ENCODE measurements at regions not wholly inside any gene's neighbourhood (a gene's known extent, or its start where the extent isn't known, plus 50 kb on each side); places are given as distances from the start of the nearest gene placed in this dataset.

DNA sequence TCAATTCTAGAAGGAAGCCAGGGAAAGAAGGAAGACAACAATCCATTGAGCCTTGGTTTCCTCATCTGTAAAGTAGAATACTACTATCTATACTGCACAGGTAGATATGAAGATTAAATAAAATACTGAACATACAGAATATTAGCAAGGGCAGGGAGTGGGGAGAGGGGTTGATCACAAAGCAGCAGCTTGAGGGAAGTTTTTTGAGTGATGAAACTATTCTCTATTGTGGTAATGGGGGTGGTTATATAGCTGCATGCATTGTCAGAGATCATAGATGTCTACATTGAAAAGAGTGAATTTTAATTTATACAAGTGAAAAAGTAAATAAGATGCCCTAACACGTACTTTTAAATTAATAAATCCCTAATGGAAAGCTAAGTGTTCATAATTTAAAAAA lies 242.6 kb upstream of the LRTM1 start:
- no peak for DNase-seq
- Histone ChIP-seq H3K27ac (no peak overlapping the region), H3K27me3 (ENCODE audit: insufficient read depth in 3 of 3, low read length in 2 of 3) (no peaks in the 10 kb centered on the region), H3K4me1 (peaks cover 12% of the 10 kb centered on the region), H3K36me3 (ENCODE audit: insufficient read depth in 1 of 2, low read depth in 1 of 2) (no peaks in the 10 kb centered on the region), H3K9me3 (no peaks in the 10 kb centered on the region), H3K4me3 (no peak overlapping the region)
- TF ChIP-seq, protein P1, sequence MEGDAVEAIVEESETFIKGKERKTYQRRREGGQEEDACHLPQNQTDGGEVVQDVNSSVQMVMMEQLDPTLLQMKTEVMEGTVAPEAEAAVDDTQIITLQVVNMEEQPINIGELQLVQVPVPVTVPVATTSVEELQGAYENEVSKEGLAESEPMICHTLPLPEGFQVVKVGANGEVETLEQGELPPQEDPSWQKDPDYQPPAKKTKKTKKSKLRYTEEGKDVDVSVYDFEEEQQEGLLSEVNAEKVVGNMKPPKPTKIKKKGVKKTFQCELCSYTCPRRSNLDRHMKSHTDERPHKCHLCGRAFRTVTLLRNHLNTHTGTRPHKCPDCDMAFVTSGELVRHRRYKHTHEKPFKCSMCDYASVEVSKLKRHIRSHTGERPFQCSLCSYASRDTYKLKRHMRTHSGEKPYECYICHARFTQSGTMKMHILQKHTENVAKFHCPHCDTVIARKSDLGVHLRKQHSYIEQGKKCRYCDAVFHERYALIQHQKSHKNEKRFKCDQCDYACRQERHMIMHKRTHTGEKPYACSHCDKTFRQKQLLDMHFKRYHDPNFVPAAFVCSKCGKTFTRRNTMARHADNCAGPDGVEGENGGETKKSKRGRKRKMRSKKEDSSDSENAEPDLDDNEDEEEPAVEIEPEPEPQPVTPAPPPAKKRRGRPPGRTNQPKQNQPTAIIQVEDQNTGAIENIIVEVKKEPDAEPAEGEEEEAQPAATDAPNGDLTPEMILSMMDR (IDR thresholded peaks at IDR 0.05): no peak
- 41 to 88% (median 86%) methylated on average over 1 of the region's 1 CpG for WGBS, 3 donors
- no peak for ATAC-seq
- intact Hi-C loops (cut with DNase I): no loop called here

DNA sequence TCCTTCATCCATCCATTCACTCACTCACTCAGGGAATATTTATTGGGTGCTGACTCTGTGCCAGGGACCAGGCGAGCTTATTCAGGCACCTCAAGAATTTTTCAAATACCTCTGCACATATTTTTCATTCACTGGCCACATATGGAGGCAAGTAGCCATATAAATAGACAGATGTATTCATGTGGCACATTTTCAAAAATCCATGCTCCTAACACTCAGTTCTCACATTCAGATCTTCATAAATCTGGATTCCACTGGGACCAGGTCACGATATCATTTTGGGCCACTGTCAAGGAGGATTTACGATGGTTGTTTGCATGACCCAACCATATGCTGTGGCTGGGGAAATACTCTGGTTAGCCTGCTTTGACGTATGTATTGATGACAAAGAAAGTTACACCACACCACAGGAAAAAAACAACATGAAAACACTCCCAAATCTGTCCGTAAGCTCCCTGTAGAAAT lies 241.8 kb upstream of the LRTM1 start:
- DNase-seq (no peak), ATAC-seq (peak in 2 of 4 donors; percentile 26 to 59)
- Histone ChIP-seq H3K4me1 (peaks cover 12% of the 10 kb centered on the region), H3K9me3 (no peaks in the 10 kb centered on the region), H3K36me3 (ENCODE audit: insufficient read depth in 1 of 2, low read depth in 1 of 2) (no peaks in the 10 kb centered on the region), H3K4me3 (no peak overlapping the region), H3K27ac (no peak overlapping the region), H3K27me3 (ENCODE audit: insufficient read depth in 3 of 3, low read length in 2 of 3) (no peaks in the 10 kb centered on the region)
- WGBS, 3 donors: 26 to 31% (median 30%) methylated on average over 5 of the region's 5 CpGs
- intact Hi-C loops (cut with DNase I): no loop called here
- TF ChIP-seq, protein P1 (IDR thresholded peaks at IDR 0.05): no peak

DNA sequence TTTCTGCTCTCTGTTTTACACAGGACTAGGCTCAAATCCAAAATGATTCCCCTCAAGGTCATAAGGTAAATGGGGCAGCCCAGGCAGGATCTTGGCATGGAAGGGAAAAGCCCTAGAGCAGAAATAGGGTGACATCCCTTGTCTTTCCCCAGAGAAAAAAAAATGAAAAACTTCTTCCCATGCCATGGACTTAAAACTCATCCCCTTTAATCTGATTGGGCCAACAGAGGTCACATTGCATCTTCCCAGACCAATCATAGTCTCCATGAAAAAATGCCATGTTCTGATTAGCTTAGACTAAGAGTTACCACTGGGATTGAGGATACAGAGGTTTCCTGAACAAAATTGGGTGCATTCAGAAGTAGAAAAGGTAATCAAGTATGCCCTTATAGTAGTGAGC lies 241.3 kb upstream of the LRTM1 start:
- TF ChIP-seq, protein P1 (IDR thresholded peaks at IDR 0.05): no peak
- ATAC-seq: no peak
- Histone ChIP-seq H3K27me3 (ENCODE audit: insufficient read depth in 3 of 3, low read length in 2 of 3) (no peaks in the 10 kb centered on the region), H3K9me3 (no peaks in the 10 kb centered on the region), H3K4me3 (no peak overlapping the region), H3K27ac (no peak overlapping the region), H3K36me3 (ENCODE audit: insufficient read depth in 1 of 2, low read depth in 1 of 2) (no peaks in the 10 kb centered on the region), H3K4me1 (peaks cover 9% of the 10 kb centered on the region)
- intact Hi-C loops (cut with DNase I): no loop called here
- DNase-seq: no peak

DNA sequence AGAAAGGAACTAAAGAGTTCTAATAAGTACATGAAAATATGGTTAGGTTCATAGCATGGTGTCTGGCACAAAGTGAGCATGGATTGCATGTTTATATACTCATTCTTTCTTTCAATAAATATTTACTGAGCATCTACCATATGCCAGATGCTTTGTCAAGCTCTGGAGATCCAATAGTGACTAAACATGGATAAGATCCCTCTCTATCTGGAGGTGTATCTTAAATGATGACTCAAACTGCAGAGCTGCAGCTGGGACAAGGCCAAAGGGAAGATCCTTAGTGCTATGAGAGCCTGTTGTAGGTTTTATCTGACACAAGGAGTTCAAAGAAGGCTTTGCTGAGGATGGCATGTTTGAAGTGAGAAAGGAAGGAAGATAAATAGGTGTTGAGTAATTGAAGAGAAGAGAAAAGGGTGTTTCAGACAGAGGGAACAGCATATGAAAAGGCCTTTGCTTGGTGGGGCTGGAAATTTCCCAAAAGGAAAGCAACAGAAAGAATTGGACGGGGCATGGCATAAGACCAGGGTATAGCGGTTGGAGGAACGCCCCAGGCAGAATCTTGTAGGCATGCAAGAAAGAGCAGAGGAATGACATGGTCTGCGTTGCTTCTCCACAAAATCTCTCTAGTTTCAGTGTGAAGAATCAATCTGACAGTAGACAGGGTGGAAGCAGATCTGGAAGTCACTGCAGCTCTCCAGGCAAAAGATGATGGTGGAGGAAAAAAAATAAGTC lies 239.9 kb upstream of the LRTM1 start:
- no peak for DNase-seq
- no peak for ATAC-seq
- Histone ChIP-seq H3K36me3 (ENCODE audit: insufficient read depth in 1 of 2, low read depth in 1 of 2) (no peaks in the 10 kb centered on the region), H3K27ac (no peak overlapping the region), H3K9me3 (no peaks in the 10 kb centered on the region), H3K4me3 (no peak overlapping the region), H3K4me1 (no peaks in the 10 kb centered on the region), H3K27me3 (ENCODE audit: insufficient read depth in 3 of 3, low read length in 2 of 3) (no peaks in the 10 kb centered on the region)
- intact Hi-C loops (cut with DNase I): no loop called here
- 78 to 85% (median 82%) methylated on average over 4 of the region's 4 CpGs for WGBS, 3 donors
- TF ChIP-seq, protein P1 (IDR thresholded peaks at IDR 0.05): no peak
